NCI-H128 (cell line): ENCODE measurements at regions not wholly inside any gene's neighbourhood (a gene's known extent, or its start where the extent isn't known, plus 50 kb on each side); places are given as distances from the start of the nearest gene placed in this dataset.
"Not testable (repeated sequence)": the region's sequence is repeated elsewhere in the genome, so short reads cannot be mapped to it uniquely, and the experiment has no call there.

Experiments
- DNase-seq: peaks from one replicate; lab custom pipeline; 2025; ENCODE audit not compliant: unreplicated experiment; lab: John Stamatoyannopoulos, UW

- DNase-seq, result no peak
Observed at GRCh38 chr18:2144811-2145210, 426.5 kb downstream of the METTL4 start.

GRCh38 chr18:2146092-2146491, 425.2 kb downstream of the METTL4 start:
- DNase-seq, result no peak

GRCh38 chr18:2146754-2147153, 424.6 kb downstream of the METTL4 start:
- no peak for DNase-seq

GRCh38 chr18:2147476-2148230, 423.7 kb downstream of the METTL4 start:
- no peak for DNase-seq

GRCh38 chr18:2148823-2149222, 422.5 kb downstream of the METTL4 start:
- no peak for DNase-seq

- no peak for DNase-seq
Observed at GRCh38 chr18:2150566-2150965, 420.7 kb downstream of the METTL4 start.

GRCh38 chr18:2154278-2154677, 417.0 kb downstream of the METTL4 start:
- DNase-seq, result no peak

GRCh38 chr18:2164644-2165550, 406.4 kb downstream of the METTL4 start:
- no peak for DNase-seq

GRCh38 chr18:2166876-2167275, 404.4 kb downstream of the METTL4 start:
- DNase-seq, result not testable (repeated sequence)

- no peak for DNase-seq
Observed at GRCh38 chr18:2168022-2168421, 403.3 kb downstream of the METTL4 start.

GRCh38 chr18:2169656-2170055, 401.6 kb downstream of the METTL4 start:
- DNase-seq, result no peak

GRCh38 chr18:2171840-2172625, 399.3 kb downstream of the METTL4 start:
- no peak for DNase-seq

GRCh38 chr18:2172881-2173280, 398.4 kb downstream of the METTL4 start:
- no peak for DNase-seq

- DNase-seq, result no peak
Observed at GRCh38 chr18:2173486-2173885, 397.8 kb downstream of the METTL4 start.

GRCh38 chr18:2178036-2178435, 393.3 kb downstream of the METTL4 start:
- no peak for DNase-seq

GRCh38 chr18:2179498-2180183, 391.7 kb downstream of the METTL4 start:
- no peak for DNase-seq

- no peak for DNase-seq
Observed at GRCh38 chr18:2180586-2180985, 390.7 kb downstream of the METTL4 start.

- DNase-seq, result no peak
Observed at GRCh38 chr18:2183432-2183831, 387.9 kb downstream of the METTL4 start.

- no peak for DNase-seq
Observed at GRCh38 chr18:2186967-2187366, 384.3 kb downstream of the METTL4 start.

- no peak for DNase-seq
Observed at GRCh38 chr18:2188258-2188657, 383.0 kb downstream of the METTL4 start.
